GM13976 (cell line): ENCODE measurements at regions not wholly inside any gene's neighbourhood (a gene's known extent, or its start where the extent isn't known, plus 50 kb on each side); places are given as distances from the start of the nearest gene placed in this dataset.

Experiments used
- DNase-seq: peaks from one replicate; pipeline ENCODE4 v3.0.0; 2012; ENCODE audit warnings: low spot score
- CTCF ChIP-seq: IDR thresholded peaks from 2 replicates; pipeline ENCODE4 v1.5.1; 2012; ENCODE audit warnings: borderline replicate concordance, mild to moderate bottlenecking; ENCODE audit not compliant: insufficient read depth; ENCODE audit errors: extremely low read depth, missing control alignments, control extremely low read depth
- in situ Hi-C: fragments of 300-500 bp; cut with MboI; formaldehyde crosslinking; loops from one replicate; pipeline ENCODE4 v1.12.0; 2022; ENCODE audit warnings: low sequenced_read_pairs, mixed read lengths, inconsistent platforms; ENCODE audit not compliant: unreplicated experiment

DNA sequence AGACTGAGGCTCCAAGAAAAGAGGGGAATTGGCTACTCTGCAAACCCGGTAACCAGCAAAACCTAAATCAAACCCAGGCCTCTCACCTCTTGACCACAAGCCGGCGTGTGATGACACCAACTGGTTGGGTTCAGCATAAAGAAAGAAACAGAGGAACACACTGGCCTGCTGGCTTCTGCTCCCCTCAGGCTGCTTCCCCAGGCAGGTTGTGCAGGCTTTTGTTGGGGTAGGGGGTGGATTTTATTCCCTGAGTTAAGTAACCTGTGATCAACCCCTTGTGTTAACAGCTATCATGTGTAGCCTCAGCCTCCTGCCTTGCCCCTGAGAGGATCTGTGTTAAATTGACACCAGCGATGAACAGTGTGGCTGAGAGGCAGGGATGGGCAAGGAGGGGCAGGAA lies 111.6 kb upstream of the ZBTB40 start:
- in situ Hi-C loops = no loop called here
- no peak for TF ChIP-seq CTCF
- DNase-seq = no peak

GRCh38 chr1:22340873-22341272 lies 110.8 kb upstream of the ZBTB40 start:
- no peak for TF ChIP-seq CTCF
- DNase-seq = no peak
- in situ Hi-C loops = no loop called here

DNA sequence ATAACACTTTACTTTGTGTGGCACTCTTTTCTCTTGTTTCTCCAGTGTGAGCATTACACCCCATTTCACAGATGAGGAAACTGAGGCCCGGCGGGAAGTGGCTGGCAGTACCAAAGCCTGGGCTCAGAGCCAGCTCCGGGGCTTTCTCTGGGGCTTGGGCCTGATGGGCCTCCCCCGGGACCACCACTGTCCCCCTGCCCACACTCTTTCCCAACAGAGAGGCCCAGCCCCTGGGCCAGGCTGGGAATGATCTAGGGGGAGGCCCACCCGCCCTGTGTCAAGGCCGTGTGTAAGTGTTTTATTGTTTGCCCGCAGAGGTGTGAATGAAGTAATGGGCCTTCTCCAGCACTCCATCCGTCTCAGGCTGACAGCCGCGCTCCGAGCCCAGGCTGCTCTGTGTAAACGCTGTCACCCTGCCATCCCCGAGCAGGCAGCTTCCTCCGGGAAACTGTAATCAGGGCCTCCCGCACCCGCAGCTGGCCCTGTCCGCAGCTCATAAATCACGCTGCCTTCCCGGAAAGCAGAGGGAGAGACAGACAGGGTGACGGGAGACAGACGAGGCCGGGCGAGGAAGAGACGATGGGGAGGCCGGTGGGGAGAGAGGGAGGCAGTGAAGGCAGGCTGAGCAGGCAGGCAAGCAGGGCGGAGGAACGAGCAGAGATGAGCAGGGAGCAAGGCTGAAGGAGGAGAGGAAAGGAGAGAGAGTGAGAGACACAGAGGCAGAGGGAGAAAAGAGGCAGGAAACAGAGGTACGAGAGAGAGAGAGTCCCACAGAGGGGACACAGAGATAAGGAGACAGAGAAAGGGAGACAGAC lies 109.7 kb upstream of the ZBTB40 start:
- in situ Hi-C loops = no loop called here
- no peak for TF ChIP-seq CTCF
- no peak for DNase-seq

GRCh38 chr1:22342734-22343191 lies 108.9 kb upstream of the ZBTB40 start:
- in situ Hi-C loops = no loop called here
- no peak for DNase-seq
- no peak for TF ChIP-seq CTCF

- no peak for DNase-seq
- in situ Hi-C loops = no loop called here
- TF ChIP-seq CTCF = no peak
These were observed 108.0 kb upstream of the ZBTB40 start for GRCh38 chr1:22343456-22344328.

GRCh38 chr1:22344329-22344630 lies 107.4 kb upstream of the ZBTB40 start:
- no peak for TF ChIP-seq CTCF

More at GRCh38 chr1:22344329-22344630, 107.4 kb upstream of the ZBTB40 start:
- no peak for DNase-seq
- in situ Hi-C loops = no loop called here
